Gastrocnemius medialis (tissue), 4 donors: ENCODE measurements at regions not wholly inside any gene's neighbourhood (a gene's known extent, or its start where the extent isn't known, plus 50 kb on each side); places are given as distances from the start of the nearest gene placed in this dataset.

Source experiments
- CTCF ChIP-seq, 5 experiments: fragments of 450-650 bp in 3 of 5; fragments of 200-600 bp in 2 of 5; sonication (generic) in 2 of 5; IDR thresholded peaks in 4 of 5; conservative IDR thresholded peaks in 1 of 5; 1 replicate in 4 of 5; 2 replicates in 1 of 5; pipeline ENCODE4 v1.5.1; 2016 to 2019; ENCODE audit warnings: antibody characterized with exemption in 5 of 5, mild to moderate bottlenecking in 3 of 5, moderate library complexity in 3 of 5
- POLR2A ChIP-seq, 2 donors: fragments of 450-650 bp; IDR thresholded peaks; one replicate each; pipeline ENCODE4 v1.6.1; 2017; ENCODE audit warnings: antibody characterized with exemption in 2 of 2, mild to moderate bottlenecking in 2 of 2, moderate library complexity in 2 of 2

GRCh38 chr15:62618846-62619504, 423.6 kb upstream of the TPM1 start:
- TF ChIP-seq CTCF (IDR thresholded peaks at IDR 0.05 in 4 of 5, conservative IDR thresholded peaks at IDR 0.05 in 1 of 5) (no peak), POLR2A (IDR thresholded peaks at IDR 0.05) (no peak)
